A204.1 (cell line): ENCODE measurements at regions not wholly inside any gene's neighbourhood (a gene's known extent, or its start where the extent isn't known, plus 50 kb on each side); places are given as distances from the start of the nearest gene placed in this dataset.
"Not testable (repeated sequence)": the region's sequence is repeated elsewhere in the genome, so short reads cannot be mapped to it uniquely, and the experiment has no call there.

ENCODE experiments used
- FAIRE-seq: peaks from 2 replicates; lab custom pipeline; 2012; peaks lifted over from hg19 to GRCh38; lab: Jason Lieb, UNC

DNA sequence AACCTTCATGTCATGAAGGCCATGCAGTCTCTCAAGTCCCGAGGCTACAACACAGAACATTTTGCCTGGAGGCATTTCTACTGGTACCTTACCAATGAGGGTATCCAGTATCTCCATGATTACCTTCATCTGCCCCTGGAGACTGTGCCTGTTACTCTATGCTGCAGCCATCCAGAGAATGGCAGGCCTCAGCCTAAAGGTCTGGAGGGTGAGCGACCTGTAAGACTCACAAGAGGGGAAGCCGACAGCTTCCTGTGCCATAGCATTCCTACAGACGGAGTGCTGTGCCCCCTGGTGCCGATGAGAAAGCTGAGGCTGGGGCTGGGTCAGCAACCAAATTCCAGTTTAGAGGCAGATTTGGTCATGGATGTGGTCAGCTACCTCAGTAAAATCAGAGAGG is 51.3 kb upstream of the CADPS start:
- no peak for FAIRE-seq

DNA sequence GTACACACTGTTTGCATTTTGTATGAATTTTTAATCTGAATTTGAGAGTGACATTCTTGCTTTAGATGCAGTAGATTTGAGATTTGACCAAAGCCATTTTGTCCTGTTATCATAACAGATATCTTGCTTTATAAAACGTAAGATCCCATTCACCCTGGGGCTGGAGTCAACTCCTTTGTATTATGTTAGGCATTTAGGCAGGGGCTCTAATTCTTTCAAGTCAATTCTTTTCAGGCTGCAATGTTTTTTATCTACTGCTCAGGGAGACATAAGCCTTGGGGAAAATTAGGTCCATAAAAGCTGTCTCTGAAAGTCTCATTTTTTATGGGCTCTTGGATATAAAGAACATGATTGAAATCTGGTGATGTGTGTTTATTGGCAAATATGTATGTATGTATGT is 53.0 kb upstream of the CADPS start:
- no peak for FAIRE-seq

DNA sequence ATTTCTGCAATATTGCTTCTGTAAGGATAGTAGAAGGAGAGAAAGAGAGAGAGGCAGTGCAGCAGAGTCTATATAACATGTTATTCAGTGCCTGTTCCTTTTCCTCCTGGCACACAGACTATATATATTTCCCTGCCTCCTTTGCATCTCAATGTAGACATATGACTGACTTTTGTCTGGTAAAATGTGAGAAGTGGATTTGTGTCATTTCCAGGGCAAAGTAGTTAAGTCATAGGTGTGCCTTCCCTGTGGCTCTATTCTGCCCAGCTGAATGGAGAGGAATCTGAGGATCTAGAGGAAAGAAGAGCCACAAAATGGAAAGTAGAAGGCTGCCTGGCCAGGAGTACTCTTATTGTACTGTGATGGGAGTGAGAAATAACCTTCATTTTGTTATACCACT is 54.6 kb upstream of the CADPS start:
- no peak for FAIRE-seq

DNA sequence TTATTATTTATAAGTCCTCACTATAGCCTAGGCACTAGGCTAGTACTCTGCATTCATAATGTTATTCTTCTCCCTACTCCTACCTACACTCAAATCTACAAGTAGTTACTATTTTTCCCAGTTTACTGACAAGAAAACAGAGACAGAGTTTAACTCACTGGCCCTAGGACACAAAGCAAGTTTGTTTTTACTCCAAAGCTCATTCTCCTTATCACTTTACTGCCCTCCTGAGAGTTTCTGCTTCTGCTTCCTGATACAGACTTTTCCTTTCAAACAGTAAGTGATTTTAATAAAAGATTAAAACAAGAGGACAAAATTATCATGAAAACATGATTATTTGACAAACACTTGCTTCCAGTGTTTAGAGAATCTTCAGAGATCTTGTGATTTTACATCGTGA is 60.6 kb upstream of the CADPS start:
- FAIRE-seq, result no peak

DNA sequence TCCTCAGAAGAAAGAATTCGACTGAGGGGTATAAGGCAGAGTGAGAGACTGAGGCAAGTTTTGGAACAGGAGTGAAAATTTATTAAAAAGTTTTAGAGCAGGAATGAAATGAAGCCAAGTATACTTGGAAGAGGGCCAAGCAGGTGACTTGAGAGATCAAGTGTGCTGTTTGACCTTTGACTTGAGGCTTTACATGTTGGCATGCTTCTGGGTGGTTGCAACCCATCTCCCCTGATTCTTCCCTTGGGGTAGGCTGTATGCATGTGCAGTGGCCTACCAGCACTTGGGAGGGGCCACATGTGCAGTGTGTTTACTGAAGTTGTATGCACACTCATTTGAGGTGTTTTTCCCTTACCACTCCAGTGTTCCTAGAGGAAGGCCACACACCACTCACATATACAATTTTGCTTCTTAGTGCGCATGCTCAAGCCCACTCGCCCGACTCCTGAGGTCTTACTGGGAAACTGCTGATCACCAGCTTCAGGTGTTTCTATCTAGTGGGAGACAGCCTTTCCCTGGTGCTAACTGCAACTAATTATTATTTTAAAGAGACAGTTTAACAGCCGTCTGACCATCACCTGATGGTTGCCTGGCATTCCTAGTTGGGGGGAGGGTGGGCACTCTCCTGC is 61.5 kb upstream of the CADPS start:
- no peak for FAIRE-seq

DNA sequence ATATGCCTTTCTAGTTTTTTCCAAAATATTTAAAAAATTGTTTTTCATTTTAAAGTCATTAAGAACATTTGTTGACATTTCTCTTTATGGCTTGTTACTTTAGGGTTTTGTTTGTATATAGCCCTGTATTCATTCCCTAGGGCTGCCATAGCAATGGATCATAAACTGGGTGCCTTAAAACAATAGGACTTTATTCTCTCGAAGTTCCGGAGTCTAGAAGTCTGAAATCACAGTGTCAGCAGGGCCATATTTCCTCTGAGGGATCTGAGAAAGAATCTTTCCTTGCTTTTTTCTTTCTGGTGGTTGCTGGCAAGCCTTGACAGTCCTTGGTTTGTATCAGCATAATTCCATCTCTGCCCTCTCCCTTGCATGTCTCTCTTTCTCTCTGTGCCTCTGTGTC is 63.4 kb upstream of the CADPS start:
- FAIRE-seq, result no peak

DNA sequence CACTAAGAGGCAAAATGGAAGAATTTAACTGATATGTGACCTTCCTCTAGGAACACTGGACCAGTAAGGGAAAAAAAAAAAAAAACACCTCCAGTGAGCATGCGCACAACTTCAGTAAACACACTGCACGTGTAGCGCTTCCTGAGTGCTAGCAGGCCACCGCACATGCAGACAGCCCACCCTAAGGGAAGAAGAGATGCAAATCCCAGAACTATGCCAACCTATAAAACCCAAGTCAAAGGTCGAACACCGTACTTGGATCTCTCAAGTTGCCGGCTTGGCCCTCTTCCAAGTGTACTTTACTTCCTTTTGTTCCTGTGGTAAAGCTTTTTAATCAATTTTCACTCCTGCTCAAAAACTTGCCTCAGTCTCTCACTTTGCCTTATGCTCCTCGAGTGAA is 64.5 kb upstream of the CADPS start:
- no peak for FAIRE-seq

DNA sequence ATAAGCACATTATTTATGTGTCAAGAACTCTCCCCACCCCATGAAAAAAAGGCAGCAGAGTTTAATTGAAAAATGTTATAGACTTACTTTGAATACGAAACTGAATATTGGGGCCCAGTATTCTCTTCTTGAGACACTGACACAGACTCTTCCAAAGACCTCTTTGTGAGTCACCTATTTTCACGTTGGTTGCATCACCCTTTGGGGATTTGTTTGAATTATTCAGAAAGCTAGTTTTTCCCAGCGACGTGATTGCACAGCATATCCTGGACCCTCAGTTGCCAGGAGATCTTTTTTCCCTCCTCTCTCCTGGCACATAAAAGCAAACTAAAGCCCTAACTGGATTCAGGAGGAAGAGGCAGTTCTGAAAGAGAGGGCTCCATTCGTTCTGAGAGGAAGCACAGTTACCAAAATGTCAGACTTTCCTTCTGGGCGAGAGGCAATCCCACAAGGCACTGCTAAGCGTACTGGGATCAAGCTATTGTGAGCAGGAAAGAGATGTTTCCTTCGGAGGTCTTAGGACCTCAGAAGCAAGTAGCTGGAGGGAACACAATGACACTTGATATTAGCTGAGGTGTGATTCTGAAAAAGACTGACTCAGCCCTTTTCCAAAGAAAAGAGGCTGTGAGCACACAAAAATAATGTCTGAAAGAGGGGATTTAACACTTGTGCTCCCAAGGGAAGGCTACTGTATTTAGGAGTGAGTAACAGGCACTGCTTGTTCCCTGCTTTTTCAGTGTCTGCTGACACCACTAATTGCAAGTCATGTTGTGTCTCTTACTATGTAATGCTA is 65.8 kb upstream of the CADPS start:
- FAIRE-seq, result no peak

DNA sequence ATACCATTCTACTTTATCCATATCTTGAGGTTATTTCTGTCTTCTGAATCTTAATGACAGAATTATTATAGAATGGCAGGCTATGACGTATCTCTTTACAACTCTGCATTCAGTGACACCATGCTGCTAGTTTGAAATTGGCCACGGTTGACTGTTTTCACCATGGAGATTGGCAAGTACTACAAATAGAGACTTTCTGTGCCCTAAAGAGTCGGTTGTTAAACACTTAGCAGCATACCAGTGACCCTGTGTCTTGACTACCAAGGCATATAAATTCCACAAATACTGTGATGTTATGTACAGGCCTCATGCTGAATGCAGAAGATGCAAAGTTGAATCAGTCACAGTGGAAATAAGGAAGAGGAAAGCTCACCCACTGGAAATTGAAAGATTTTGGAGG is 67.0 kb upstream of the CADPS start:
- no peak for FAIRE-seq

DNA sequence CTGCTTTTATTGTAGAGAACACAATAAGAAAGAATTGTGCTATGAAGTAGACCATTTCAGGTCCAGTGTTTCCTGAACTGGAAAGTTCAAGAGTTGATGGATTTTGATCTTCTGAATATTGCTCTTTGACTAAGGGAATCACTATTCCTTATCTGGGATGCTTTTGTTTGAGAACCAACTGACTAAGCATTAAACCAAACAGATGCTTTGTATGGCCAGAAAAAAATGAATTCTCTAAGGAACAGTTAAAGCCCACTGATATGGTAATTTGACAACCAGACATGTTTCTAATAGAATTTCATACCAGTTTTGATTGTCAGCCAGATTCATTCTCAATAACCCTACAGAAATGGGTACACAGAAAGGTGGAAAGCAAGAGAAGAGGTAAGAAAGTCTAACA is 67.5 kb upstream of the CADPS start:
- FAIRE-seq, result no peak

DNA sequence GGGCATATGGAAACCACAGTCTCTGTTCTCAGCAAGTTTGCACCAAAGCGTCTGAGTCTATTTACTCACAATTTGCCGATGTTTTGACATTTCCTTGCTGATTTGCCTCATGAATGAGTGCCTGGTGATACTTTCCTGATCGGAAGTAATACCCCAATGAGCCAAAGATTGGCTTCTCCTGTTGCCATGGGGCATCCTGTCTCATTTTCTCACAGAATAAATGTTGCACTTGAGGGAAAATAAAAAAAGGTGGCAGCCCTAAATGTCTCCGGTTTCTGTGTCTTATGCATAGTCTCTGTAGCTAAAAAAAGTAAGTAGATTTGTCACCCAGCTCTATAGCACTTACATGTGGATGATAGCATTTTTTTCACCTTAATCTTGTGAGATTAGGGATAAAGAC is 73.7 kb upstream of the CADPS start:
- no peak for FAIRE-seq

DNA sequence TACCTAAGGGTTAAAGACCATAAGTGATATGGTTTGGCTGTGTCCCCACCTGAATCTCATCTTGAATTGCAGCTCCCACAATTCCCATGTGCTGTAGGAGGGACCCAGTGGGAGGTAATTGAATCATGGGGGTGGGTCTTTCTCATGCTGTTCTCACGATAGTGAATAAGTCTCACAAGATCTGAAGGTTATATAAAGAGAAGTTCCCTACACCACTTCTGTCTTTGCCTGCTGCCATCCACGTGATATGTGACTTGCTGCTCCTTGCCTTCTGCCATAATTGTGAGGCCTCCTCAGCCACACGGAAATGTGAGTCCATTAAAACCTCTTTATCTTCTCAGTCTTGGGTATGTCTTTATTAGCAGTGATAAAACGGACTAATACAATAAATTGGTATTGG is 75.0 kb upstream of the CADPS start:
- no peak for FAIRE-seq

DNA sequence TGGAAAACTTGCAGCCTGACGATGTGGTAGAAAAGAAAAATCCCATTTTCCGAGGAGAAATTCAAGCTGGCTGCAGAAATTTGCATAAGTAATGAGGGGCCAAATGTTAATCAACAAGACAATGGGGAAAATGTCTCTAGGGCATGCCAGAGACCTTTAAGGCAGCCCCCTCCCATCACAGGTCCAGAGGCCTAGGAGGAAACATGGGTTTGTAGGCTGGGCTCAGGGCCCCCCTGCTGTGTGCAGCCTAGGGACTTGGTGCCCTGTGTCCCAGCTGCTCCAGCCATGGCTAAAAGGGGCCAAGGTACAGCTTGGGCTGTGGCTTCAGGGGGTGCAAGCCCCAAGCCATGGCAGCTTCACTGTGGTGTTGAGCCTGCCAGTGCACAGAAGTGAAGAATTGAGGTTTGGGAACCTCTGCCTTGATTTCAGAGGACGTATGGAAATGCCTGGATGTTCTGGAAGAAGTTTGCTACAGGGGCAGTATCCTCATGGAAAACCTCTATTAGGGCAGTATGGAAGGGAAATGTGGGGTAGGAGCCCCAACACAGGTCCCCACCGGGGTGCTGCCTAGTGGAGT is 75.9 kb upstream of the CADPS start:
- no peak for FAIRE-seq

DNA sequence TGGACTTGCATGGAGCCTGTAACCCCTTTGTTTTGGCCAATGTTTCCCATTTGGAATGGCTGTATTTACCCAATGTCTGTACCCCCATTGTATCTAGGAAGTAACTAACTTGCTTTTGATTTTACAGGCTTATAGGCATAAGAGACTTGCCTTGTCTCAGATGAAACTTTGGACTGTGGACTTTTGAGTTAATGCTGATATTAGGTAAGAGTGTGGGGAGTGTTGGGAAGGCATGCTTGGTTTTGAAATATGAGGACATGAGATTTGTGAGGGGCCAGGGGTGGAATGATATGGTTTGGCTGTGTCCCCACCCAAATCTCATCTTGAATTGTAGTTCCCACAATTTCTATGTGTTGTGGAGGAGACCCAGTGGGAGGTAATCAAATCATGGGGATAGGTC is 76.7 kb upstream of the CADPS start:
- FAIRE-seq, result not testable (repeated sequence)

DNA sequence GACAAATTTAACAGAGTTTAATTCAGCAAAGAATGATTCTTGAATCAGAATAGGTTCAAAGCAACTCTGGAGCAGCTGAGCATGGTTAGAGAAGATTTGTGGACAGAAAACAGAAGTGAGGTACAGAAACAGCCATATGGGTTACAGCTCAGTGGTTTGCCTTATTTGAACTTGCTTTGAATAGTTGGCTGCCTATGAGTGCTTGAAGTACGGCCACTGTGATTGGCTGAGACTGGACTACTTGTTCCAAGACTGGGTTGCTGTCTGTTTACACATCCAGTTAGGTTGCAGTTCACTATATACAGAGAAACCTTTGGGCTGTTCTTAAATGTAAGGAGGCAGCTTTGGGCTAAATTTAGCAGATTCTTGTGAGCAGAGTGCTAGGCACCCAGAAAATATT is 79.4 kb upstream of the CADPS start:
- no peak for FAIRE-seq

DNA sequence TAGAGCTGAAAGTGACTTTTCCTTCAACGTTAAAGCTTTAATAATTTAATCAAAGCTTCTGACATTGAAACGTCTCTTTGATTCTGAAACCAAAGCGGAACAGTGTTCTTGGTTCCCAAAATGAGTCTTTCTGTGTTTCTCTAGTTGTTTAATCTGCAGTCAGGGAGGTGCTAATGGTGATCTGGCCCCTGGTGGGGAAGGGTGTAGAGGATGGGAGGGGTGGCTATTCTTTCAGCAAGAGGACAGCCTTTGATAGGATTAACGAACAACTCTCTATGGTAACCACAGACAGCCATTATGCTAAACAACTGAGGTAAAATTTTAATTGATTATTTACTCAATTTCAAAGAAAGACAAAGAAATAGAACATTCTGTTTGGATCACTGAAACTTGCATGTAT is 79.9 kb upstream of the CADPS start:
- no peak for FAIRE-seq

DNA sequence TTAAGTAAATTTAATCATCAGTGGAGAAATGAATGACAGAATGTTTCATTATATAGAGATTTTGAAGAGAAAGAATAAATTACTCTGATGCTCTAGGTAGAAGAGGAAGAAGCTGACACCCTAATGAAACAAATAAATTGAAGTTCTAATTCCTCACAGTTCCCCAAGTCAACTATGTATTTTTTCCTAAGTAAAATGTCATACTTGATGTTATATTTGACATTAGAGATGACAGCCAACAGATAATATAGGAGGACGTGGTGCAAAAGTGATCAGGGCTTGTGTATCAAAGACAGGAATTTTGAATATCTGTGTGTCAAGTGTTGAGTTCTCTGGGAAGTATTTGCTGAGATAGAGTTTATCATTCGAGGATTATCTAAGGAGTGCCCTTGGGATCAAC is 81.2 kb upstream of the CADPS start:
- FAIRE-seq, result no peak

DNA sequence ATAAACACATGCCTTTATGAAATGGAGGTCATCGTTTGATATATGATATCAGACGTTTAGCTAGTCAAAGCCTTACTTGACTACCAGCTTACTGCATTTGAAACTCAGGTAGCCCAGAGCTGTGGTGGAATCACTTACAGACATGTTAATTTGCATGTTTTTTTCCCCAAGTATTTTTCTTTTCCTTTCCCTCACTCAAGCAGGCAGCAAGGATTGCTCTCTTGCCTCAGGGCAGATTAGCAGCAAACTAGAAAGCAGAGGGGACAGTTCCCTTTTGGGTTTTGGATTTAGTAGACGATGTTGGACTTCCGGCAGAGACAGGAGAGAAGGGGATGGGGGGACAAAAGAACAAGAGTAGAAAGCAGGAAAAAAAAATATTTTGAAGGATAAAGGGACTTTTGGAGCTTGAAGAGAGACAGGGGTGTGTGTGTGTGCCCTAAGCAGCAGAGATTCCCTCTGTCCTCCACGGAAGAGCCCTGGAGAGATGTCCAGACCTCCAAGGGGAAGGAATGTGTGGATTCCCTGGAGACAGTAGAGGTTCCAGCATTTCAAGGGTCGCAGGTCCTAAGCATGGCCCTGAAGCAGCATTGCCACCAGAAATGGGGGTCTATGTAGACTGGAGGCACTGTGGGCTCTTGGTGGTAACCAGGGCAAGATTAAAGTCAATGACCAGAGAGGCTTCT is 86.8 kb upstream of the CADPS start:
- FAIRE-seq, result no peak

DNA sequence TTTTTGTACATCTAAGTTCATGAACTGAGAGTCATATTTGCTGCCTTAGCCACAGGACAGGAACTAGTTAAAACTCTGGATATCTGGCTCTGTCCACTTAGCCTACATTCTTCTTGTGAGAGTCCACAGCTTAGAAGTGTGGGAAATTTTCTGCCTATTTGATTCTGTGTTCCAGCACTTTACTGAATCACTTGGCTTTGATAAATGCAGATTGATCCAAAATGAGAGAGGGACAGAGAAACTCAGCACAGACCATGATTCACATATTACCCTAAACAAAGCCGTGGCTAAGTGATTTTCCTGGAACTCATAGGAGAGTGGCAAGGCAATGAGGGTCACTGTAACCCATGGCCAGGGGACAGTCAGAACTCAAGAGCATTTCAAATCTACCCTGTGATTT is 87.5 kb upstream of the CADPS start:
- no peak for FAIRE-seq

DNA sequence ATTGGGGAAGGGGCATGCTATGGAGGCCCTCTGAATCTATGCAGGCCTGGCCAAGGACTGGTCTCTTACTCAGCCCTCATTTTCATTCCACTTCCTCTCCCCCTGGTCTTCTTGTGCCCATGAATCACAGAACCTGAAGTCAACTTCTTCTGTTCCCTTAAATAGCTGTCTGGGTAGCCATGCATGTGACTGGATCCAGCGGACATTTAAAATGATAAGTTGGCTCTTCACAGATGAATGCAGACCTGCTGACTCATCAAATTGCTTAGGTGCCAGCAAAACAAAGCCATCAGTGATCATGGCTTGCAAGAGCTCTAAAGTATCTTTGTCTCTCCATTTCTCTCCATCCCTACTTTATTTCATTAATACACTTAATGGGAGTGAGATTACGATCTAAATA is 90.1 kb upstream of the CADPS start:
- no peak for FAIRE-seq

DNA sequence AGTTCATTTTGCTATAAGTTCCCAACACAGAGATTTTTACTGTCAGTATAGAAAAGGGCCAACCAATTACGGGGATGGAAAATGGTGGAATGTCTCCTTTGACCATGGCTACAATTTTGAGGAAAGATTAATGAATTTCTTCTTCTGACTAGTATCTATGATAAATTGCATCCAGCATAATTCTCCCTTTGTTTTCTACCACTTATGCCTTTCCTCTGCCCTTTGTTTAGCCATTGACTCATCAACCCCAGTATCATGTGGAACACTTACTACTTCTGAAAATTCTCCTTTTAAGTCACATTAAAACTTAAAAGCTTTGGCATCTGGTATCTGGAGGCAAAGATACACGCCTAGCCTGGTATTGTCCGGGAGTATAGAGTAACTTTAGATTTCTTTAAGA is 92.9 kb upstream of the CADPS start:
- no peak for FAIRE-seq

DNA sequence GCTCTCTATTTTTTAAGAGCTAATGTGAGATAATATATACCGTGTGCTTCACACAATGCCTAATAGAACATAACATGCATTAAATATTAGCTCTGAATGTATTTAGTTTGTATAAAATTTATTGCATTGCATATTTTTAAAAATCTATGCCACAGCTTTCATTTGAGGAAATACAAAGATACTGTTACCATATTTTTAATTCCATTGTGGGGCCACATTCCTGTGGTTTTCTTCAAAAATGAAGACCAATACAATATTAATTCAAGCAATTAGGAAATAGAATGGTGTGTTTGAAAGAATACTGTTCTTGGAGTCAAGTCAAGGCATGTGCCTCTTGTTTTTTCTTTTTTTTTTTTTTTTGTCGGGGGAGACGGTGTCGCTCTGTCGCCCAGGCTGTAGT is 95.4 kb upstream of the CADPS start:
- no peak for FAIRE-seq

DNA sequence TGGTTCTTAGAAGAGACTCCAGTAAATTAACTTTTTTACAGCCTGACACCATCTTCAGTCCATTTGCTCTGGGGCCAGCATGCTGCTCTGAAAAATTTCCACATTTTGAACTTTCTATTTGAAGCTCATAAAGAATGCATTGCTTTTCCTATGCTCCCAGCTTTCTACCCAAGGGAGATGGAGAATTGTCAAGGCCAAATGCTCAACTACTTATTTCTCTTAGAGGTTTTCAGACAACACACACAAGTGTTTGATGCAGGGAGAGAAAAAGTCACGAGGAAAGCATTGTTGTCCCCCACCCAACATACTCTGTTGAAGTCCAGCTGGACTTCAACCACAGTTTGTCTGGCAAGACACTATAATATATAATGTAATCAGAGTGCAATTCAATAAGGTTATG is 100.3 kb upstream of the CADPS start:
- no peak for FAIRE-seq

DNA sequence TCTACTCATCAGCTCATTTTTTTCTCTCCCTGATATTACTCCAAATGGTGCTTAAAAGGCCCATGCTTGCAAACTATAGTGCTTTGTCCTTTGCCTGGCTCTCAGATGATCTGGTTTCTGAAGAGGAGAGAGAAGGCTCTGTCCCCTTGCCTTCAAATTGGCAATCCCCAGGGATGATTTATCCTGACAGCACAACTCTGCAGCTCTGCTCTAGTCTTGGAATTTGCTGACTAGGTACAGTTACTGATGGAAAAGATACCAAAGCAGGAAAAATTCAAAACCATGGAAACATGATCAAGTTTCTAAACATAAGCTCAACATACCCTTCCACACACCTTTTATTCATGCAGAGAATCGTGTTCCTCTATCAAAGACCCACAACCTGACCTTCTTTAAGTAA is 106.7 kb upstream of the CADPS start:
- no peak for FAIRE-seq
